Uterus (tissue), 2 donors: ENCODE measurements at regions not wholly inside any gene's neighbourhood (a gene's known extent, or its start where the extent isn't known, plus 50 kb on each side); places are given as distances from the start of the nearest gene placed in this dataset.

Experiments used
- CTCF ChIP-seq, 4 experiments: fragments of 200-600 bp in 2 of 4; fragments of 450-650 bp in 2 of 4; sonication (generic) in 2 of 4; IDR thresholded peaks; one replicate each; pipeline ENCODE4 v1.5.1; 2016 to 2019; ENCODE audit warnings: antibody characterized with exemption in 4 of 4, mild to moderate bottlenecking in 2 of 4, moderate library complexity in 1 of 4
- POLR2A ChIP-seq, 2 donors: fragments of 450-650 bp; IDR thresholded peaks; one replicate each; pipeline ENCODE4 v1.6.1; 2016; ENCODE audit warnings: antibody characterized with exemption in 2 of 2, mild to moderate bottlenecking in 1 of 2, moderate library complexity in 1 of 2

- TF ChIP-seq CTCF (IDR thresholded peaks at IDR 0.05): no peak
- no peak for TF ChIP-seq POLR2A (IDR thresholded peaks at IDR 0.05)
Observed at GRCh38 chr15:77823736-77824135, 191.0 kb upstream of the LINGO1 start.
